ENCODE measurements at regions not wholly inside any gene's neighbourhood (a gene's known extent, or its start where the extent isn't known, plus 50 kb on each side); places are given as distances from the start of the nearest gene placed in this dataset.

DNA sequence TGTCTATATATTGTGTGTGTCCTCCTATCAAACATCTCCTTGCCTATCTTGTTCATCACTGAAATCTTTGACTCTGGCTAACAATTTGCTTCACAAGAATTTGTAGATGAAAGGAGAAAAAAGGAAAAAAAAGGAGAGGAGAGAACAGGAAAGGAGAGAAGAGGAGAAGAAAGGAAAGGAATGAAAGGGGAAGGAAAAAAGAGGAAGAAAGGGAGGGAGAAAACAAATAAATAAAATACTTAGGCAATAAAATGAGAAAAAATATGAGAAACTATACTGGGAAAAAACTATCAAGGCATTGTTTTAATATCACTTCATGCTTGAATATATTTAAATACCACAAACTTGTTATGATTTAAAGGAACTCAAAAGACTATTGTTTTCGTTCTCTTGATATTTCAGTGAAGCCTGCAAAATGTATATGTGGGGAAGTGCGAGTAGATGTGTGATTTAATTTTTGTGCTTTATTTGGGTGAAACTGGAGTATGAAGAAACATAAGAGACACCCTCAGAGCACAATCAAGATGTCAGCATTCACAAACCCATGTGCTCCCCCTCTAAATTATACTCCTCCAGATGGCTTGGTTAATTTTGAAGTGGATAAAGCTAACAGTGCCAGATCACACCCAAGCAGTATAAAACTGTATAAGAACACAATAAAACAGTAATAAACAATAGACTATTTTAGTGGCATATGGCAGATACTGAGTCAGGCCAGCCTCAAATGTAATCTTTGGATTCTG is 205.7 kb upstream of the SAMSN1 start:
- TF ChIP-seq, protein P1, sequence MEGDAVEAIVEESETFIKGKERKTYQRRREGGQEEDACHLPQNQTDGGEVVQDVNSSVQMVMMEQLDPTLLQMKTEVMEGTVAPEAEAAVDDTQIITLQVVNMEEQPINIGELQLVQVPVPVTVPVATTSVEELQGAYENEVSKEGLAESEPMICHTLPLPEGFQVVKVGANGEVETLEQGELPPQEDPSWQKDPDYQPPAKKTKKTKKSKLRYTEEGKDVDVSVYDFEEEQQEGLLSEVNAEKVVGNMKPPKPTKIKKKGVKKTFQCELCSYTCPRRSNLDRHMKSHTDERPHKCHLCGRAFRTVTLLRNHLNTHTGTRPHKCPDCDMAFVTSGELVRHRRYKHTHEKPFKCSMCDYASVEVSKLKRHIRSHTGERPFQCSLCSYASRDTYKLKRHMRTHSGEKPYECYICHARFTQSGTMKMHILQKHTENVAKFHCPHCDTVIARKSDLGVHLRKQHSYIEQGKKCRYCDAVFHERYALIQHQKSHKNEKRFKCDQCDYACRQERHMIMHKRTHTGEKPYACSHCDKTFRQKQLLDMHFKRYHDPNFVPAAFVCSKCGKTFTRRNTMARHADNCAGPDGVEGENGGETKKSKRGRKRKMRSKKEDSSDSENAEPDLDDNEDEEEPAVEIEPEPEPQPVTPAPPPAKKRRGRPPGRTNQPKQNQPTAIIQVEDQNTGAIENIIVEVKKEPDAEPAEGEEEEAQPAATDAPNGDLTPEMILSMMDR (IDR thresholded peaks at IDR 0.05), result no peak
- no peak overlapping the region for H3K27ac ChIP-seq
- DNase-seq (ENCODE audit: low spot score), result no peak
- no peak overlapping the region for H3K4me3 ChIP-seq

GRCh38 chr21:14751011-14751410 is 204.9 kb upstream of the SAMSN1 start:
- TF ChIP-seq, protein P1 (IDR thresholded peaks at IDR 0.05), result no peak
- no peak for DNase-seq (ENCODE audit: low spot score)
- no peak overlapping the region for H3K4me3 ChIP-seq
- H3K27ac ChIP-seq, result no peak overlapping the region

DNA sequence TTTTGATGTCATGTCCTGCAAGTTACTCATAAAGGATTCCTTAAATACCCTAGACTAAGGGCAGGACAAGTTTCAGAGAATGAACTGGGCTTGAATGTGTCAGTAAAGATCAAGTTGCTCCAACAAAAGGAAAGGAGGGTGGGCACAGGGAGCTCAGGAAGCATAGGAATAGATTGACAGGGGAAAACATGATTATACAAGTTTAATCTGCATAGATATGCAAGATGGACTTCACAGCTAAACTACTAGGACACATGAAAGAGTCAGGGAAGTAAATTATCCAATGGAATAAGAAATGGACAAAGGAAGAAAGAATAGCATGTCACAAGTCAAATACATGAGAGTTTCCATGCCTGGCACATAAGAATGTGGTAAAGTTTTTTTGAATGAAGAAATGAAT is 203.9 kb upstream of the SAMSN1 start:
- Histone ChIP-seq H3K4me3 (no peak overlapping the region), H3K27ac (no peak overlapping the region)
- TF ChIP-seq, protein P1 (IDR thresholded peaks at IDR 0.05), result no peak
- no peak for DNase-seq (ENCODE audit: low spot score)

- no peak for DNase-seq (ENCODE audit: low spot score)
- TF ChIP-seq, protein P1 (IDR thresholded peaks at IDR 0.05), result no peak
- Histone ChIP-seq H3K4me3 (no peak overlapping the region), H3K27ac (no peak overlapping the region)
Measured at GRCh38 chr21:14748662-14749061, 202.5 kb upstream of the SAMSN1 start.

DNA sequence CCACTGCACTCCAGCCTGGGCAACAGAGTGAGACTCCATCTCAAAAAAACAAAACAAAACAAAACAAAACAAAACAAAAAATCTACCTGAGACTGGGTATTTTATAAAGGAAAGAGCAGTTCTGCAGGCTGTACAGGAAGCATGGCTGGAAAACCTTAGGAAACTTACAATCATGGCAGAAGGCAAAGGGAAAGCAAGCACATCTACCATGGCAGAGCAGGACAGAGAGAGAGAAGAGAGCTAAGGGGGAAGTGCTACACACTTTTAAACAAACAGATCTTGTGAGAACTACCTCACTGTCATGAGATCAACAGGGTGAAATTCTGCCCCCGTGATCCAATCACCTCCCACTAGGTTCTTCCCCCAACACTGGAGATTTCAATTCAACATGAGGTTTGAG is 198.3 kb upstream of the SAMSN1 start:
- no peak overlapping the region for H3K4me3 ChIP-seq
- TF ChIP-seq, protein P1 (IDR thresholded peaks at IDR 0.05), result no peak
- no peak for DNase-seq (ENCODE audit: low spot score)
- no peak overlapping the region for H3K27ac ChIP-seq

GRCh38 chr21:14742119-14742518 is 196.0 kb upstream of the SAMSN1 start:
- TF ChIP-seq, protein P1 (IDR thresholded peaks at IDR 0.05), result no peak
- DNase-seq (ENCODE audit: low spot score), result no peak
- H3K27ac ChIP-seq, result no peak overlapping the region
- H3K4me3 ChIP-seq, result no peak overlapping the region

- no peak for DNase-seq (ENCODE audit: low spot score)
- Histone ChIP-seq H3K4me3 (no peak overlapping the region), H3K27ac (no peak overlapping the region)
- TF ChIP-seq, protein P1 (IDR thresholded peaks at IDR 0.05), result no peak
Measured at GRCh38 chr21:14741256-14741655, 195.1 kb upstream of the SAMSN1 start.

Measured in coronary artery (tissue), 2 donors.